ENCODE measurements at regions not wholly inside any gene's neighbourhood (a gene's known extent, or its start where the extent isn't known, plus 50 kb on each side); places are given as distances from the start of the nearest gene placed in this dataset.
A peak's percentile ranks its signal among the peaks of the same experiment; 100 is the strongest.

DNA sequence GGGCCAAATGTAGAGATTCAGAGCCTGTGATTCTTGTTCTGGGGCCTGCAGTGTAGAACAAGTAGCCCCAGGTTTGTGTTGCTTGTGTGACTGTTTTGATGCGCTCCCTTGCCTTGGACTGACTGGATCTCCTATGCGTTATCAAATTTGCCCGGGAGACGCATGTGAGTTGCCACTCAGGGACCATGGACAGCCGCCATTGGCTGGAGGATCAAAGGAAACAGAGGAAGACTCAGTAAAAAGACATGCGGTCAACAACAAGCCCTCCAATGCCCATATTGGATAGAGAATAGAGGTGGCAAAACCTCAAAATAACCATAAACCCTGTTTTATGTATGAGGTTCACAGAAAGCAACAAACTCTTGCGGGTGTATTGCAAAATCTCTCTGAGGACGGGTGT lies 327.5 kb upstream of the IGFBP7 start:
- TF ChIP-seq, protein P1, sequence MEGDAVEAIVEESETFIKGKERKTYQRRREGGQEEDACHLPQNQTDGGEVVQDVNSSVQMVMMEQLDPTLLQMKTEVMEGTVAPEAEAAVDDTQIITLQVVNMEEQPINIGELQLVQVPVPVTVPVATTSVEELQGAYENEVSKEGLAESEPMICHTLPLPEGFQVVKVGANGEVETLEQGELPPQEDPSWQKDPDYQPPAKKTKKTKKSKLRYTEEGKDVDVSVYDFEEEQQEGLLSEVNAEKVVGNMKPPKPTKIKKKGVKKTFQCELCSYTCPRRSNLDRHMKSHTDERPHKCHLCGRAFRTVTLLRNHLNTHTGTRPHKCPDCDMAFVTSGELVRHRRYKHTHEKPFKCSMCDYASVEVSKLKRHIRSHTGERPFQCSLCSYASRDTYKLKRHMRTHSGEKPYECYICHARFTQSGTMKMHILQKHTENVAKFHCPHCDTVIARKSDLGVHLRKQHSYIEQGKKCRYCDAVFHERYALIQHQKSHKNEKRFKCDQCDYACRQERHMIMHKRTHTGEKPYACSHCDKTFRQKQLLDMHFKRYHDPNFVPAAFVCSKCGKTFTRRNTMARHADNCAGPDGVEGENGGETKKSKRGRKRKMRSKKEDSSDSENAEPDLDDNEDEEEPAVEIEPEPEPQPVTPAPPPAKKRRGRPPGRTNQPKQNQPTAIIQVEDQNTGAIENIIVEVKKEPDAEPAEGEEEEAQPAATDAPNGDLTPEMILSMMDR (IDR thresholded peaks at IDR 0.05), result no peak
- TF ChIP-seq ZFX (IDR thresholded peaks at IDR 0.05; ENCODE audit: borderline replicate concordance), result no peak

DNA sequence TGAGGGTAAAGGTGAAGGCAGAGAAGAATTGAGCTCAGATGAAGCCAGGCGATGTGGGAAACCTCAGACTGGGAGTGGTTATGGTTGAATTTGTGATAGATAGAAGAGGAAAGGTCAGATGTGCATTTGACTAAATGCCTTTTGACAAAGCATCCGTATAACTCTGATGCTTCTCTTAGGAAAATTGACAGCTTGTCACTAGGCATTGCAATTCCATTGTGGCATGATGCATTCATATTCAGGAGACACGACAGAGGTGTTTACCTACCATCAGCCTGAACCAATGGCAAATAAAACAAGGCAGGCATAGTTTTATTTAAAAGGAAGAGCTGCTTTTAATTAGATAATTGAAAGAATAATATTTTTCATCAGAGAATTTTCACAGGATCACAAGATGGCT lies 325.1 kb upstream of the IGFBP7 start:
- no peak for TF ChIP-seq ZFX (IDR thresholded peaks at IDR 0.05; ENCODE audit: borderline replicate concordance)
- TF ChIP-seq, protein P1 (IDR thresholded peaks at IDR 0.05), result no peak
- H3K27ac ChIP-seq, result no peak overlapping the region

More for the DNA sequence above, 327.5 kb upstream of the IGFBP7 start:
- H3K27ac ChIP-seq, result no peak overlapping the region

DNA sequence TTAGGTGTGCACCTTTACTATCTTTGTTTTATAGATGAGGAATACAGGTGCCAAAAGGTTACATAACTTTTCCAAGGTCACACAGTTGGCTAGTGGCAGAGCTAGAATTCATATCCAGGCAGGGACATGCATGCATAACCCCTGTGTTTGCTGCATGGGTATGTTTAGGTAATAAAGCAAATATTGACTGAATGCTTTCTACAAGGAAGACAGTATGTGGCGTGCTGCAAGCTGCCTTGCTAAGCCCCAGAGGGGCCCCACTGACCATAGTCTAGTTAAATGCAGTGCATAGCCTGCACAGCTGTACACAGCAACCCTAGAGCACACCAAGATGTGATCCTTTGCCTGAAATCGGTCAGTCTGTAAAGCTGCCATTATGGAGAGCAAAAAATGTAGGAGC lies 320.5 kb upstream of the IGFBP7 start:
- no peak overlapping the region for H3K27ac ChIP-seq
- no peak for TF ChIP-seq ZFX (IDR thresholded peaks at IDR 0.05; ENCODE audit: borderline replicate concordance)
- TF ChIP-seq, protein P1 (IDR thresholded peaks at IDR 0.05), result no peak

DNA sequence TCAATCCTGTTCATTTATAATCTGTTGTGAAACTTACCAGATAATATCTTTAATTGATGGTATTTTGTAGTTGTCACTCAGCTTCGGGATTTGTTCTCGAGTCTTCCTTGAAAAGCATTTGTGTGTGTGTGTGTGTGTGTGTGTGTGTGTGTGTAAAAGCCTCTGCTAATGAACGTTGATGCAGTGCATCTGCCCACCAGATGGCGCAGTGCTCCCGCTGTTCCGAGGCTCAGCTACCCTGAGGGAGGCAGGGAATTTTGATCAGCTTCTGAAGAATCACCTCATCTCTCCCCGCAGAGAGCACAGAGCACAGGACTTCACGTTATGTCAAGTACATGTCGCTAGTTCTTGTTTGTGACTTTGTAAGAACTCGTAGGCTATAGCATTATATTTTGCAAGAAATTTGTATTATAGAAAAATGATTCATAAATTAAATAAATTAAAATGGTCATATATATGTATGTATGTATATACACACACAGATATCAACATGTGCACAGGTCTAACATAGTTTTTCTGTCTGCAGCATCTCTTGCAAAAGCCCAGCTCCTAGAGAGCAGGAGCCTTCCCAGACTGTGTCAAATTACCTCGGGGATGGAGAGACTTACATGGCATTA lies 316.7 kb upstream of the IGFBP7 start:
- TF ChIP-seq, protein P1 (IDR thresholded peaks at IDR 0.05), result peak; percentile 90
- no peak for TF ChIP-seq ZFX (IDR thresholded peaks at IDR 0.05; ENCODE audit: borderline replicate concordance)
- H3K27ac ChIP-seq, result no peak overlapping the region

DNA sequence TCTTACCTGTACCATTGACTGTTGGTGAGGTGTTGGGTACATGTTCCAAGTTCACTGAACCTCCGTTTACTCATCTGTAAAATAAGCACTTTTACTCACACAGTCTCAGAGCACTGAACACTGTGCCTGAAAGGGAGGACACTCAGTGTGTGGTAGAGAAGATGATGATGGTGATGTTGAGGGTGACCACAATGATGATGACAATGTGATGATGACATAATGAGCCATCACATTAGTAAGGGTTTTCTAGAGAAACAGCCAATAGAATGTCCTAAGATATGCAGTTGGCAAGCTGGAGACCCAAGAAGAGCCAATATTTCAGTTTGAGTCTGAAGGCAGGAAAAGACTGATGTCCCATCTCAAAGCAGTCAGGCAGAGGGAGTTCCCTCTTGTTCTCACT lies 315.4 kb upstream of the IGFBP7 start:
- no peak for TF ChIP-seq ZFX (IDR thresholded peaks at IDR 0.05; ENCODE audit: borderline replicate concordance)
- TF ChIP-seq, protein P1 (IDR thresholded peaks at IDR 0.05), result no peak
- H3K27ac ChIP-seq, result no peak overlapping the region

DNA sequence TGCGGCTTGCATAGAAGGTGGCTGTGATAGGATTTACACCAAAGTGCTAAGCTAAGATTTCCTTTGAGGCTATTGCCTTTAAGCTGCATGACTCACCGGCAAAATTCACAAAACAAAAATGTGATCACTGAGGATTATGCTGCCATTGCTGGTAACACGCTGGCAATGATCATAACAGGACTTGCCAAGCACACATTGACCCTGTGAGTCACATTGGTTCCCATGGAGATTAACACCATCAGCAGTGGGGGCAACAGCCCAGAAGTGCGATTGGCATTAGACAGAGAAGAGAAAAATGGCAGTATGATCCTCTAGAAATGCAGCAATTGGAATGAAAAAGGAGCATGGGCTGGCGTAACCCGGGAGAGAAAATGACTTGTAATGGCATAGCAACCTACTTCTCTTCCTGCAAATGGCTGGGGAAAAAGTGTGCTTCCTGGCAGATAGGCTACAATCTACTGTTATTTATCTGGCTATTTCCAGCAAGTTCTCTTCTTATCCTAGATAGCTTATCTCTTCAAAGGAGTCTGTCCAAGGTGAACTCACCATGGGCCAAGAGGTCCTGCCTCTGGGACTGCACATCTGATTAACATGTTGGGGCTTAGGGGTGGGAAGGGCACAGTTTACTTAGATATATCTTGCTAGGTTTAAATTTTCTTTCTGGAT lies 314.2 kb upstream of the IGFBP7 start:
- no peak overlapping the region for H3K27ac ChIP-seq
- TF ChIP-seq ZFX (IDR thresholded peaks at IDR 0.05; ENCODE audit: borderline replicate concordance), result no peak
- TF ChIP-seq, protein P1 (IDR thresholded peaks at IDR 0.05), result no peak

DNA sequence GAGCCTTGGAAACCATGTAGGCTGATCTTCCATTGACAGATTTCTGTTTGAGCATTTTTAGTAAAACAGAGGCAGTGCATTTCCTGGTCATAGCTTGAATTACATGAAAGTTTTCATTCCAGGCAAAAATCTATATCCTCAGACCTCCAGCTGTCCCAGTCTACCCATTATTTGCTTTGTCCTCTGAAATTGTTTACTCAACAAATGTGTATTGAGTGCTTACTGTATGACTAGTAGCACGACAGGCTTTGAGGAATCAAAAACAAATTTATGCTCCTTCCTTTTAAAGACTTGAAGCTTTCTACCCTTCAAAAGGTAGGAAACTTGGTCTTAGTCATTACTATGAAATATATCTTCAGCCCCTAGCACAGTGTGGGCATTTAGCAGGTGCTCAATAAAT lies 307.9 kb upstream of the IGFBP7 start:
- no peak overlapping the region for H3K27ac ChIP-seq
- no peak for TF ChIP-seq ZFX (IDR thresholded peaks at IDR 0.05; ENCODE audit: borderline replicate concordance)
- TF ChIP-seq, protein P1 (IDR thresholded peaks at IDR 0.05), result no peak

Measured in 22Rv1 (cell line).